RCC 7860 (cell line): ENCODE measurements at regions not wholly inside any gene's neighbourhood (a gene's known extent, or its start where the extent isn't known, plus 50 kb on each side); places are given as distances from the start of the nearest gene placed in this dataset.

Source experiments
- DNase-seq: peaks from one replicate; pipeline ENCODE4 v3.0.0-alpha.2; 2015; ENCODE audit warnings: low spot score
- FAIRE-seq: peaks from 2 replicates; lab custom pipeline; 2012; peaks lifted over from hg19 to GRCh38; lab: Jason Lieb, UNC

GRCh38 chr4:188197566-188197965 lies 58.3 kb downstream of the TRIML1 start:
- no peak for FAIRE-seq
- no peak for DNase-seq

- FAIRE-seq: no peak
Measured at GRCh38 chr4:188198982-188199792, 59.9 kb downstream of the TRIML1 start.

GRCh38 chr4:188201851-188202250 lies 62.6 kb downstream of the TRIML1 start:
- FAIRE-seq (no peak), DNase-seq (no peak)

More at GRCh38 chr4:188198982-188199792, 59.9 kb downstream of the TRIML1 start:
- no peak for DNase-seq

- no peak for DNase-seq
- no peak for FAIRE-seq
Measured at GRCh38 chr4:188206783-188207182, 67.5 kb downstream of the TRIML1 start.

GRCh38 chr4:188214861-188215260 lies 75.6 kb downstream of the TRIML1 start:
- no peak for DNase-seq
- FAIRE-seq: no peak

- no peak for DNase-seq
- no peak for FAIRE-seq
Measured at GRCh38 chr4:188218392-188218791, 79.2 kb downstream of the TRIML1 start.

GRCh38 chr4:188220006-188220405 lies 80.8 kb downstream of the TRIML1 start:
- FAIRE-seq (no peak), DNase-seq (no peak)

GRCh38 chr4:188221090-188221489 lies 81.8 kb downstream of the TRIML1 start:
- DNase-seq (no peak), FAIRE-seq (no peak)

GRCh38 chr4:188228279-188228678 lies 89.0 kb downstream of the TRIML1 start:
- FAIRE-seq (no peak), DNase-seq (no peak)

GRCh38 chr4:188232428-188232827 lies 93.2 kb downstream of the TRIML1 start:
- FAIRE-seq: no peak
- DNase-seq: no peak

GRCh38 chr4:188242041-188242440 lies 102.8 kb downstream of the TRIML1 start:
- DNase-seq: no peak
- FAIRE-seq: no peak

GRCh38 chr4:188245651-188246050 lies 106.4 kb downstream of the TRIML1 start:
- DNase-seq (no peak), FAIRE-seq (no peak)

GRCh38 chr4:188246488-188246887 lies 107.2 kb downstream of the TRIML1 start:
- DNase-seq (no peak), FAIRE-seq (no peak)

GRCh38 chr4:188254211-188254610 lies 115.0 kb downstream of the TRIML1 start:
- no peak for DNase-seq
- no peak for FAIRE-seq

- FAIRE-seq (no peak), DNase-seq (no peak)
Measured at GRCh38 chr4:188262464-188262863, 123.2 kb downstream of the TRIML1 start.

GRCh38 chr4:188263321-188263720 lies 124.1 kb downstream of the TRIML1 start:
- no peak for FAIRE-seq

GRCh38 chr4:188266386-188266785 lies 127.1 kb downstream of the TRIML1 start:
- FAIRE-seq (no peak), DNase-seq (no peak)

More at GRCh38 chr4:188263321-188263720, 124.1 kb downstream of the TRIML1 start:
- DNase-seq: no peak

- DNase-seq (no peak), FAIRE-seq (no peak)
Measured at GRCh38 chr4:188268131-188268908, 129.1 kb downstream of the TRIML1 start.

- DNase-seq: no peak
- FAIRE-seq: no peak
Measured at GRCh38 chr4:188270273-188271069, 131.2 kb downstream of the TRIML1 start.

- FAIRE-seq: no peak
- no peak for DNase-seq
Measured at GRCh38 chr4:188275686-188276085, 136.4 kb downstream of the TRIML1 start.

- no peak for FAIRE-seq
Measured at GRCh38 chr4:188279184-188279583, 139.9 kb downstream of the TRIML1 start.

More at GRCh38 chr4:188279184-188279583, 139.9 kb downstream of the TRIML1 start:
- no peak for DNase-seq
